Esophagus muscularis mucosa (tissue), 3 donors: ENCODE measurements at regions not wholly inside any gene's neighbourhood (a gene's known extent, or its start where the extent isn't known, plus 50 kb on each side); places are given as distances from the start of the nearest gene placed in this dataset.

Experiments
- POLR2AphosphoS5 ChIP-seq, 2 donors: sonication (generic); formaldehyde crosslinking; IDR thresholded peaks; one replicate each; pipeline ENCODE4 v1.6.1; 2017; ENCODE audit warnings: antibody characterized with exemption in 2 of 2
- TF ChIP-seq, protein P1 (sequence below), 3 experiments: fragments of 200-600 bp in 2 of 3; fragments of 450-650 bp in 1 of 3; sonication (generic) in 2 of 3; IDR thresholded peaks; one replicate each; pipeline ENCODE4 v1.5.1; 2017 to 2019; ENCODE audit warnings: antibody characterized with exemption in 3 of 3, mild to moderate bottlenecking in 2 of 3, moderate library complexity in 1 of 3

DNA sequence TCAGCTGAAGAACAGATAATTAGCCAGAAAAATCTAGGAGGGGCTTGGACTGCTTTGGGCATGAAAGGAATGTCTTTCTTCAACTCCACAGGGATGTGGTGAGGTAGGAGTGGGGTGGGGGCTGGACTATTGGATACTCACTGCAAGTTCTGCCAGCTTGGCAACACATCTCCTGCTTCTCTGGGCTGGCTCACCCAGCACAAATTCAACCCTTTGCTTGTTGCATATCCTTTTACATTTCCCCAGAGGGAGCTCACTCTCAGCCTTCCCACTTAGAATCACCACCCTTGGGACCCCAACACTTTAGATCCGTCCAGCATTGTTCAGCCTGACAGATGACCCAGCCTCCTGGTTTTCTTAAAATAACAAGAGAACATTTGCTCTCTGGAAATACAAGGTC is 120.6 kb downstream of the KDR start:
- TF ChIP-seq, protein P1, sequence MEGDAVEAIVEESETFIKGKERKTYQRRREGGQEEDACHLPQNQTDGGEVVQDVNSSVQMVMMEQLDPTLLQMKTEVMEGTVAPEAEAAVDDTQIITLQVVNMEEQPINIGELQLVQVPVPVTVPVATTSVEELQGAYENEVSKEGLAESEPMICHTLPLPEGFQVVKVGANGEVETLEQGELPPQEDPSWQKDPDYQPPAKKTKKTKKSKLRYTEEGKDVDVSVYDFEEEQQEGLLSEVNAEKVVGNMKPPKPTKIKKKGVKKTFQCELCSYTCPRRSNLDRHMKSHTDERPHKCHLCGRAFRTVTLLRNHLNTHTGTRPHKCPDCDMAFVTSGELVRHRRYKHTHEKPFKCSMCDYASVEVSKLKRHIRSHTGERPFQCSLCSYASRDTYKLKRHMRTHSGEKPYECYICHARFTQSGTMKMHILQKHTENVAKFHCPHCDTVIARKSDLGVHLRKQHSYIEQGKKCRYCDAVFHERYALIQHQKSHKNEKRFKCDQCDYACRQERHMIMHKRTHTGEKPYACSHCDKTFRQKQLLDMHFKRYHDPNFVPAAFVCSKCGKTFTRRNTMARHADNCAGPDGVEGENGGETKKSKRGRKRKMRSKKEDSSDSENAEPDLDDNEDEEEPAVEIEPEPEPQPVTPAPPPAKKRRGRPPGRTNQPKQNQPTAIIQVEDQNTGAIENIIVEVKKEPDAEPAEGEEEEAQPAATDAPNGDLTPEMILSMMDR (IDR thresholded peaks at IDR 0.05) = no peak
- no peak for TF ChIP-seq POLR2AphosphoS5 (IDR thresholded peaks at IDR 0.05)
